SK-N-SH (cell line): ENCODE measurements at regions not wholly inside any gene's neighbourhood (a gene's known extent, or its start where the extent isn't known, plus 50 kb on each side); places are given as distances from the start of the nearest gene placed in this dataset.

Experiments
- CTCF ChIA-PET: fragments of 300-600, 350-600 bp; formaldehyde crosslinking; extraction: SDS; loops from one replicate; lab custom pipeline; 2021; lab: Yijun Ruan, JAX
- POLR2A ChIA-PET: fragments of 350-600 bp; sonication (Branson Sonifier 250); formaldehyde crosslinking; extraction: SDS; loops from one replicate; lab custom pipeline; 2020; ENCODE audit warnings: antibody characterized with exemption, inconsistent platforms; lab: Yijun Ruan, JAX
- DNase-seq: peaks from one replicate; pipeline ENCODE4 v3.0.0; 2012
- H2AFZ ChIP-seq: fragments of 200-600 bp; sonication (generic); 2 replicates; pipeline ENCODE4 v1.8.1; 2016; ENCODE audit warnings: antibody characterized with exemption, mild to moderate bottlenecking, low read depth
- H3F3A ChIP-seq: fragments of 200-600 bp; sonication (generic); replicated peaks from 2 replicates; pipeline ENCODE3; 2016; ENCODE audit warnings: antibody characterized with exemption, mild to moderate bottlenecking; ENCODE audit not compliant: insufficient read depth
- H3K27ac ChIP-seq, 2 experiments: fragments of 200-500 bp in 1 of 2; fragments of 200-600 bp in 1 of 2; sonication (Bioruptor generic) in 1 of 2; sonication (generic), shearing (Covaris generic) in 1 of 2; 2 replicates each; pipeline versions ENCODE4 v1.5.1 to v1.6.1; 2014 to 2016; ENCODE audit warnings: low read depth in 2 of 2, inconsistent platforms in 1 of 2, low read length in 1 of 2, mild to moderate bottlenecking in 1 of 2, mixed read lengths in 1 of 2
- H3K27me3 ChIP-seq: fragments of 200-600 bp; sonication (generic), shearing (Covaris generic); 2 replicates; pipeline ENCODE4 v1.6.1; 2016; ENCODE audit warnings: mixed run types; ENCODE audit not compliant: insufficient read depth
- H3K36me3 ChIP-seq, 2 experiments: fragments of 200-500 bp in 1 of 2; fragments of 200-600 bp in 1 of 2; sonication (Bioruptor generic) in 1 of 2; sonication (generic) in 1 of 2; replicated peaks in 1 of 2; 2 replicates each; pipeline versions ENCODE3 to v1.5.1; 2014 to 2016; ENCODE audit warnings: low read length in 1 of 2, mild to moderate bottlenecking in 1 of 2; ENCODE audit not compliant: insufficient read depth in 2 of 2, control insufficient read depth in 1 of 2
- H3K4me1 ChIP-seq, 2 experiments: fragments of 200-500 bp in 1 of 2; fragments of 200-600 bp in 1 of 2; sonication (Bioruptor generic) in 1 of 2; sonication (generic), shearing (Covaris generic) in 1 of 2; 2 replicates each; pipeline versions ENCODE4 v1.5.1 to v1.6.1; 2014 to 2016; ENCODE audit warnings: low read depth in 1 of 2, low read length in 1 of 2, mixed run types in 1 of 2; ENCODE audit not compliant: insufficient read depth in 2 of 2, control insufficient read depth in 1 of 2
- H3K4me2 ChIP-seq: fragments of 200-600 bp; sonication (generic), shearing (Covaris generic); 2 replicates; pipeline ENCODE4 v1.6.1; 2017; ENCODE audit warnings: mixed run types
- H3K4me3 ChIP-seq, 2 experiments: fragments of 200-500 bp in 1 of 2; fragments of 200-600 bp in 1 of 2; sonication (Bioruptor generic) in 1 of 2; sonication (generic), shearing (Covaris generic) in 1 of 2; 2 replicates each; pipeline versions ENCODE4 v1.5.1 to v1.8.1; 2014 to 2016; ENCODE audit warnings: low read depth in 2 of 2, inconsistent platforms in 1 of 2, low read length in 1 of 2, mild to moderate bottlenecking in 1 of 2, mixed read lengths in 1 of 2, moderate library complexity in 1 of 2
- H3K79me2 ChIP-seq: fragments of 200-600 bp; sonication (generic); 2 replicates; pipeline ENCODE4 v1.8.1; 2017; ENCODE audit warnings: mild to moderate bottlenecking; ENCODE audit not compliant: insufficient read depth
- H3K9ac ChIP-seq: fragments of 200-600 bp; sonication (generic); 2 replicates; pipeline ENCODE4 v1.6.1; 2017; ENCODE audit warnings: mixed run types
- H3K9me2 ChIP-seq: fragments of 200-600 bp; sonication (generic); 2 replicates; pipeline ENCODE4 v1.6.1; 2017; ENCODE audit warnings: mixed run types
- H3K9me3 ChIP-seq: fragments of 200-600 bp; sonication (generic); 2 replicates; pipeline ENCODE4 v1.6.1; 2017; ENCODE audit warnings: mixed run types, mild to moderate bottlenecking, moderate library complexity
- H4K20me1 ChIP-seq: fragments of 200-600 bp; sonication (generic); 2 replicates; pipeline ENCODE4 v1.6.1; 2017; ENCODE audit warnings: mild to moderate bottlenecking, mixed run types; ENCODE audit not compliant: insufficient read depth
- CHD2 ChIP-seq: fragments of 150-350 bp; IDR thresholded peaks from 2 replicates; pipeline ENCODE4 v1.6.1; 2018; ENCODE audit warnings: low read length; ENCODE audit not compliant: partially characterized antibody
- CTCF ChIP-seq: fragments of 200-600 bp; sonication (generic); IDR thresholded peaks from 2 replicates; pipeline ENCODE4 v1.6.1; 2017; ENCODE audit warnings: antibody characterized with exemption, mild to moderate bottlenecking, moderate library complexity
- ELF1 ChIP-seq: IDR thresholded peaks from 2 replicates; pipeline ENCODE4 v1.4.0; 2012
- EP300 ChIP-seq, 2 experiments: IDR thresholded peaks; 2 replicates each; pipeline versions ENCODE4 v1.4.0 to v1.6.1; 2012; ENCODE audit warnings: borderline replicate concordance in 1 of 2, low read depth in 1 of 2, low read length in 1 of 2
- EZH2phosphoT487 ChIP-seq: fragments of 200-600 bp; sonication (generic); IDR thresholded peaks from 2 replicates; pipeline ENCODE4 v1.6.1; 2017; ENCODE audit warnings: low read depth, mixed run types, mild to moderate bottlenecking, antibody characterized with exemption, moderate library complexity, borderline replicate concordance
- FOSL2 ChIP-seq: IDR thresholded peaks from 2 replicates; pipeline ENCODE4 v1.4.0; 2012; ENCODE audit warnings: low read depth, mild to moderate bottlenecking, moderate library complexity, borderline replicate concordance
- FOXJ3 ChIP-seq: sonication (generic); formaldehyde crosslinking; IDR thresholded peaks from 2 replicates; pipeline ENCODE4 v1.5.1; 2020; ENCODE audit warnings: mild to moderate bottlenecking, missing genetic modification reagents
- GABPA ChIP-seq: IDR thresholded peaks from 2 replicates; pipeline ENCODE4 v1.4.0; 2012; ENCODE audit warnings: low read depth, mild to moderate bottlenecking
- GATA2 ChIP-seq: sonication (generic); formaldehyde crosslinking; IDR thresholded peaks from 2 replicates; pipeline ENCODE4 v1.5.0; 2020; ENCODE audit warnings: mild to moderate bottlenecking, missing genetic modification reagents
- IRF3 ChIP-seq: fragments of 150-350 bp; IDR thresholded peaks from 2 replicates; pipeline ENCODE4 v1.6.1; 2016; ENCODE audit warnings: mild to moderate bottlenecking, low read depth, low read length
- JUND ChIP-seq: IDR thresholded peaks from 2 replicates; pipeline ENCODE4 v1.4.0; 2012
- MAX ChIP-seq: IDR thresholded peaks from 2 replicates; pipeline ENCODE4 v1.4.0; 2012; ENCODE audit warnings: low read depth
- MEF2A ChIP-seq: IDR thresholded peaks from 2 replicates; pipeline ENCODE4 v1.4.0; 2012; ENCODE audit warnings: low read depth, borderline replicate concordance
- MXI1 ChIP-seq: IDR thresholded peaks from 2 replicates; pipeline ENCODE4 v1.6.1; 2012; ENCODE audit warnings: mild to moderate bottlenecking, low read depth, low read length, improper control_type of control experiment
- NFIC ChIP-seq: IDR thresholded peaks from 2 replicates; pipeline ENCODE4 v1.4.0; 2012; ENCODE audit warnings: borderline replicate concordance
- PBX3 ChIP-seq: IDR thresholded peaks from 2 replicates; pipeline ENCODE4; 2012
- POLR2AphosphoS5 ChIP-seq: IDR thresholded peaks from 2 replicates; pipeline ENCODE4 v1.6.1; 2012; ENCODE audit warnings: low read depth, low read length
- RAD21 ChIP-seq: IDR thresholded peaks from 2 replicates; pipeline ENCODE4 v1.6.1; 2012; ENCODE audit warnings: mild to moderate bottlenecking, low read length
- RCOR1 ChIP-seq: fragments of 150-350 bp; IDR thresholded peaks from 2 replicates; pipeline ENCODE4 v1.6.1; 2017; ENCODE audit warnings: antibody characterized with exemption, low read length
- SIN3A ChIP-seq: IDR thresholded peaks from 2 replicates; pipeline ENCODE4 v1.6.1; 2012; ENCODE audit warnings: low read depth, mild to moderate bottlenecking, low read length, moderate library complexity, borderline replicate concordance
- TCF12 ChIP-seq: IDR thresholded peaks from 2 replicates; pipeline ENCODE4 v1.4.0; 2012
- ZBTB33 ChIP-seq: IDR thresholded peaks from 2 replicates; pipeline ENCODE4 v1.4.0; 2012; ENCODE audit warnings: low read depth, borderline replicate concordance
- WGBS: methylation state at CpG from one replicate; pipeline ENCODE4 v1.1.6; 2017; ENCODE audit warnings: low lambda C conversion rate; 5-methylcytosine and 5-hydroxymethylcytosine counted together

- Histone ChIP-seq H3F3A (no peaks in the 10 kb centered on the region), H2AFZ (no peak overlapping the region), H4K20me1 (no peaks in the 10 kb centered on the region), H3K36me3 (no peaks in the 10 kb centered on the region), H3K9ac (no peak overlapping the region), H3K4me1 (no peaks in the 10 kb centered on the region), H3K9me3 (no peaks in the 10 kb centered on the region), H3K27me3 (no peaks in the 10 kb centered on the region), H3K9me2 (no peaks in the 10 kb centered on the region), H3K4me3 (no peak overlapping the region), H3K27ac (no peak overlapping the region), H3K79me2 (no peaks in the 10 kb centered on the region), H3K4me2 (no peak overlapping the region)
- no peak for DNase-seq
- ChIA-PET CTCF (interaction anchor here (1.3 kb wide), 1 partner anchor 23 kb away, joined by 3 read pairs; no protein-coding TSS in a partner anchor), POLR2A (no interaction called here)
- WGBS, result 0% methylated on average over 1 of the region's 1 CpG
- no peak for TF ChIP-seq POLR2AphosphoS5
- TF ChIP-seq CHD2, result no peak
- TF ChIP-seq PBX3, result no peak
- TF ChIP-seq EP300 (IDR thresholded peaks at IDR 0.05; ENCODE audit: borderline replicate concordance in 1 of 2, low read depth in 1 of 2, low read length in 1 of 2), result no peak
- no peak for TF ChIP-seq EZH2phosphoT487
- no peak for TF ChIP-seq ZBTB33
- no peak for TF ChIP-seq MXI1
- TF ChIP-seq FOSL2, result no peak
- TF ChIP-seq FOXJ3 (CRISPR knock-in tag), result no peak
- TF ChIP-seq GATA2 (CRISPR knock-in tag), result no peak
- no peak for TF ChIP-seq MAX
- no peak for TF ChIP-seq SIN3A
- TF ChIP-seq RCOR1, result no peak
- no peak for TF ChIP-seq ELF1
- no peak for TF ChIP-seq NFIC
Measured at GRCh38 chr4:45368832-45369231, 642.5 kb upstream of the GNPDA2 start.

- Histone ChIP-seq H3K4me3 (no peak overlapping the region), H3K27me3 (no peaks in the 10 kb centered on the region), H3K9ac (no peak overlapping the region), H3K9me3 (no peaks in the 10 kb centered on the region), H3K27ac (no peak overlapping the region), H3K4me2 (no peak overlapping the region), H3K36me3 (no peaks in the 10 kb centered on the region), H2AFZ (no peak overlapping the region), H3K9me2 (no peaks in the 10 kb centered on the region), H4K20me1 (no peaks in the 10 kb centered on the region), H3K79me2 (no peaks in the 10 kb centered on the region), H3K4me1 (no peaks in the 10 kb centered on the region), H3F3A (no peaks in the 10 kb centered on the region)
- DNase-seq, result no peak
- CTCF ChIA-PET, result no interaction called here
- WGBS, result 32% methylated on average over 3 of the region's 3 CpGs
- POLR2A ChIA-PET, result no interaction called here
- no peak for TF ChIP-seq SIN3A
- TF ChIP-seq TCF12, result no peak
- TF ChIP-seq FOSL2, result no peak
- TF ChIP-seq GATA2 (CRISPR knock-in tag), result no peak
- TF ChIP-seq IRF3, result no peak
- no peak for TF ChIP-seq ZBTB33
- TF ChIP-seq RAD21, result no peak
- TF ChIP-seq CTCF, result no peak
- TF ChIP-seq MEF2A, result no peak
- no peak for TF ChIP-seq GABPA
- TF ChIP-seq JUND, result no peak
- no peak for TF ChIP-seq RCOR1
Measured at GRCh38 chr4:45363931-45364330, 637.6 kb upstream of the GNPDA2 start.
